ENCODE measurements at regions not wholly inside any gene's neighbourhood (a gene's known extent, or its start where the extent isn't known, plus 50 kb on each side); places are given as distances from the start of the nearest gene placed in this dataset.

DNA sequence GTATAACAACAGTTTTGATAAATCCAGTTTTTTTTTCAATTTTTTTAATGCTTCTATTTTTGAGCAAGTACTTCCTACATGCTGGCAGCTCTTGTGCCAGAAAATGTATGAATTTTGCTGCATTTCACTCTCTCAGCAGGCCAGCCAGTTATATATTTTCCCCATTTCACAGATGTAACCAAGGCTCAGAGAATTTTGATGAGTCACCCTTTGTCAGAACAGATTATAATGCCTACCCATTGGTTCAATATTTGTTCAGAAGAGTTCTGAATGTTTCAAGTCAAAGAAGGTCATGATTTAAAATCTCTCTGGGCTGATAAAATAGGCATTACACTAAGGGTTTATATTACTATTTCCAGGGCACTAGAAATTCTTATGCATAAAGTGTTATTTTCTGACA, 452.2 kb downstream of the RWDD3 start:
- DNase-seq = no peak

DNA sequence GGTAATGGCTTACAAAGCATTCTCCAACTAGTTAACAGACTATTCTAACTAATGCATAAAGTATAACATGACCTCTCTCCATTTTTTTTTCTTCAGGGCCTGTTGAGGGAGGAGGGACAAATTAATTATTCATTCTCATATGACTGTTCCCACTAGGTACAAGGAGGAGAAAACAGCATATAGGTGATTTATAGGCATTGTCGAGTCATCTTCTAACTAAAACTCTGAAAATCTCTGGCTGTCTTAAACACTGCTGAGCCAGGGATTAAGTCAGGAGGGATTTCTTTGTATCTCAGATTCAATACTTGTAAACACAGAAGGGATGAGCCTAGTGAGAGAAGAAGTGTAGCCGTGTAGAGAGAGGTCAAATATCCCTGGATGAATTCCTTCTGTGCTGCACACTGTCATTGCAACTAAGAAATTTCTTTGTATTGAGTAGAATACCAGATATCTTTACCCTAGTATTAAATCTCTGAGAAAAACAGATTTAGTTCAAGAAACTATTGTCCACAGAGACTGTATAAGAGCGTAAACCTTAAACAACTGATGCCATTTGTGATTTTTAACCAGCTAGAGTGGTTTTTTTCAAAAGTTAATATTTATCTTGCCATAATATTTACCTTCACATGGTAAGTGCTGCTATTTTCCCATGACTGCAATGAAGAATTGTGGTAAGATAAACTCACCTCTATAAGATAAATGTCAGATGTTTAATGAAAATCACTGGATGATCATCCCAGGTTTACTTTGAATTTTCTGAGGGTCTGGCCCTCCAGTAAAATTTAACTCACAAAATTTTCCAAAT, 465.3 kb downstream of the RWDD3 start:
- DNase-seq = no peak

DNA sequence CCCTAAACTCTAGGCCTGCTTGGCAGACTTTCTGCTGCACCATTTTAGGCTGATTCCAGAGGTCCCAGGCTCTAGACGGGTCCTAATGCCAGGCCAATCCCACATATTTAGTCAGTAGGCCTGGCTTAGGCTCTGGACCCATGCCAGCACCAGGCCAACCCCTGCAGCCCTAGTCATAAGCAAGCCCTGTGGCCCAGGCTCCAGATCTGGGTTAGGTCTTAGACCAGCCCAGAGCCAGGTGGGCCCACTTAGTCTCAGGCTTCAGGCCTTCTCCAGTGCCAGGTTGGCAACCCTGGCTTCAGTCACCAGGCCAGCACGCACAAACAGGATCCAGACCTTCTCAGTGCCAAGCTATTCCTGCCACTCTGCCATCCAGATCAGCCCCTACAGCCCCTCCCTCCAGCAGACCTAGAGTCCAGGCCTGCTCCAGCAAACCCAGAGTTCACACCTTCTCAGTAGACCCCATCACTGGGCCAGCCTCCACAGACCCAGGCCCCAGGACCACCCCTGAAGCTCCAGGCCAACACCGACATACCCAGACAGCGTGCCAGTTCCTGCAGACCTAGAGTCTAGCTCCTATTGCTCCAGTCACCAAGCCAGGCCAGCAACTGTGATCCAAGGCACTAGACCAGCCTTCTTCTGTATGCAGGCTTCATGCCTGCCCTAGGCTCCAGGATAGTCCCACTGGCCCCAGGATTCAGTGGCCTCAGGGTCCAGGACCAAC, 467.6 kb downstream of the RWDD3 start:
- no peak for DNase-seq

DNA sequence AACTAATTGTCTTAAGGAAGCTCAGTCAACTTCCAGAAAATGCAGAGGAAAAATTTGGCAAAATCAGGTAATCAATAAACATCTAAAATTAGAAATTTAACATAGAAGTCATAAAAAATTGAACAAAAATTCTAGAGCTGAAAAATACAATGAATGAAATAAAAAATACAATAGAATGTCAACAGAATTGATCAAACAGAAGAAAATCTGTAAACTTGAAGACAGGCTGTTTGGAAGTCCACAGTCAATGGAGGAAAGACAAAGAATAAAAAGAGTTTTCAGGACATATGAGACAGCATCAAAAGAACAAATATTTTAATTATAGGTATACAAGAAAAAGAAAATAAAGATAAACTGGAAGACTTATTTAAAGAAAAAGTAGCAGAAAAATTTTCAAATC, 469.0 kb downstream of the RWDD3 start:
- DNase-seq = no peak

DNA sequence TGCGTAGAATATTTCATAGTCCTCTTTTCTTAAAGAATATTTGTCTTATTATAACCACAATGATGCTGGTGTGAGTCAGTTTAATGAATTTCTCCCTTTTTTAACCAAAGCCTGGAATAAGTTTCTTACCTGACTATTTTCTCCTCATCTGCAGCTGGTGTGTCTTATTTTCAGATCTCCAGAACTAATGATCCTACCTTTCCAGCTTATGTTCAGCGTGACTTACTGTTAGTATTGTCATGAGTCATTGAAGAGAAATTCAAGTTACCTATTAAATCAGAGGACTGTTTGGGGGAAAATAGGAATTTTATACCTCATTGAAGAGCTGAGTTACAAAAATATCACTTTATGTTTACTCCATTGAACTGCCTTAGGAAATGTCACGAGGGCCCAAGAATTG, 482.1 kb downstream of the RWDD3 start:
- no peak for DNase-seq

DNA sequence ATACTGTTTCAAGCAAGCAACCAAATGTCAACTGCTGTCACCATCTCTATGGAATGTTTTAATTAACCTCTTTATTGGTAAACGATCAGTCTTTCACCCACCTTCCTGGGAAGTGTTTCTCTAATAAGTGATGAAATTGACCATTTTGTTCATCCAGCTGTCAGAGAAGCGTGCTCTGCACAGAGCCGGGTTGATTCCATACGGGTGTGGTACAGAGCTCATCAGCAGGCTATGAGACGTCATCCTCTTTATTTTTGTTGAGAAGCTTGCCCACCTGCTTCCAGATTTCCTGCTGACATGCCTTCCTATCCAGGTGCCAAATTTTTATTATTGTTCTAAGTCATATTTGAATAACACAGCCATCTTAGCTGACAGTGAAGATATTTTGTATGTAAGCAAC, 482.5 kb downstream of the RWDD3 start:
- no peak for DNase-seq

DNA sequence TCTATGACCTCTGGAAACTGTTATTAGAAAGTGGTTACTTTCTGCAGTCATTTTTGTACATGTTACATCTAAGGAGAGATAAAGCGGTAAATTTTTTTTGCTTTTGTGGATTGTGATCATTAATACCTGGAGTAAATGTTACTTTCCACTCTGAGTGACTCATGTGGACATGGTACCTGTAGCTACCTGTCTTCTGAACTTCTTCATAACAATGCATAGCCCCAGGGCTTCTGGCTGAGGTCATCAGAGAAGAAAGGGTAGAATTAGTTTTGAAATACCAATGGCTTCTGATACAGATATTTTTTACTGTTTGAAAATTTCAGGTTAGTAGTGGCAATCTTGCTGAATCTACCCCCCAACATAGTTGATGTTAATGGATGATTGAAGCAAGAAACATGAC, 489.3 kb downstream of the RWDD3 start:
- DNase-seq = no peak

DNA sequence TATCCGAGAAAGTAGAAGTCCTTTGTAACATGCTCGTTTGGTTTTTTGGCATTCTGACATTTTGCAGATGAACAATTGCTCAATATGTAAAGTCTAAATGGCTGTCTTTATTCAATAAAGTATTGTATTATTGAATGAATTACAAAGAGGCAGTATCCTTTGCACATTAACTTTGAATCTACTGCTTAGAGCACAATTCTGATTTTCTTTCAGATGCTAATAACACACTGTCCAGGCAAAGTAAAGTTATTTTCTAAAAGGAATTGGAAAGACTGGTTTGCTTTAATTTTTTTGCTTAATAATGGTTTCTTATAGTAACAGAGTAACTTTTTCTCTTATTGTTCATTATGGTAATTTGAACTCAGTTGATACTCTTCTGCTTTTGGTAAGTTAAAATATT, 494.8 kb downstream of the RWDD3 start:
- DNase-seq = no peak

DNA sequence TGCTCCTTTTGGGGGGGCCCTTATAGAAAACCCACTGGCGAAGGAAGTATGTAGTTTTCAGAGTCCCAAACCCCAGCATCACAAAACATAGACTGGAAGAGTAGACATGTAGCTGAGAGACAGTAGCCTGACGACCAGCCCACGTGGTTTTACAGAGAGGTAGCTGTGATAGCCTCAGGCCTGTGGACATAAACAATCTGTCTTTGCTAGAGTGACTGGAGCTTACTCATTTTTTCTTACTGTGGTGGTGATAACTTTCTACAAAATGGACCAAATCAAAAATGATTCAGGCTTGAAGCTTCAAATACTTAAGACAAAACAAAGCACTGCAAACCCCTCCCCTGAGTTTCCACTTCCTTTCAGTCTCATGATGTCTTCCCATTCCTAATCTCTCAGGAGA, 497.0 kb downstream of the RWDD3 start:
- DNase-seq = no peak

DNA sequence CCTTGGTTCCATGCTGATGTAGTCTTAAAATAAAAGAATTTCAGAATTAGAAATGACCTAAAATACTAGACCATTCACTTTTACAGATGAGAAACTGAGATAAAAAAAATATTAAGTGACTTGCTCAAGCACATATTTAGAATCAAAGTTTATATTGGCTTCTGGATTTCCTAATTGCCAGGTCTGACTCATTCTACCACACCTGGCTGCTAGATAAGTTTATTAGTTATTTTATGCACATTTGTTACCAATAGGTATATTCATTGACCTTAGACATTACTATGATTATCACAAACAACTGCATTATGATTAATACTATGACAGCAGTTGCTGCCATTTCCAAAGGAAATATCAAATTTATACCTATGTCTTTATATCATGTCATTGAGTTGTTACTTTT, 497.5 kb downstream of the RWDD3 start:
- no peak for DNase-seq

DNA sequence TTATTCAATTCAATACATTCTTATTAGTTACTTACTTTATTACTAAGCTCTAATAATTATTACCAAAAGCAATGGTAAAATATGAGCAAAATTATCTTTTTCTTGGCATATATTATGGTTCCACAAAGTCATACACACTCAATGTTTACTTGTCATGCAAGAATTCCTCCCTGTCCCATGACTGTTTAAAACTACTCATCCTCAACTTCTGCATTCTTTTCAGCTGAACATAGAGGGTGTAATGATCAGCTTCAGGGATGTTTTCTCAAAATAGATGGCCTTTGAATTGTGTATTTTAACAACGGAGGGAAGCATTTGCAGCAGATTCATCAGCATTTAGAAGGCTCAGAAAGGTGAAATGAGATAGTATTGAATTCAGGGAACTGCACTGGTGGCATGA, 499.0 kb downstream of the RWDD3 start:
- no peak for DNase-seq

DNA sequence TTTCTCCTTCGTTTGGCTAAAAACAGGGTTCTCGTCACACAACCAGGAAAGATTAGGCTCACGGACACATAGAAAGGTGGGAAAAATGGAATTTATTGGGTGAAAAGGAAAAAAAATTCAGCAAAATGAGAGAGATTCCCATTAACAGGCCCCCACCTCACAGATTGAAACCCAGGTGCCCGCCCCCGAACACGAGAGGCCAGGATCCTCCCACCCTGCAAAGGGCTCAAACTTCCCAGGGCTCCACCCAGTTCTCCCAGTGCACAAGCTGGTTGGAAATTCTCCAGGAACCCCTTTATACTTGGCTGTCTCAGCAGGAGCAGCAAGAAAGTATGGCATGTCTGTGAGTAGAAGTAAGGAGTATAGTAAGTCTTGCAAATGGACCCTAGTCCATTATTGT, 499.7 kb downstream of the RWDD3 start:
- no peak for DNase-seq

DNA sequence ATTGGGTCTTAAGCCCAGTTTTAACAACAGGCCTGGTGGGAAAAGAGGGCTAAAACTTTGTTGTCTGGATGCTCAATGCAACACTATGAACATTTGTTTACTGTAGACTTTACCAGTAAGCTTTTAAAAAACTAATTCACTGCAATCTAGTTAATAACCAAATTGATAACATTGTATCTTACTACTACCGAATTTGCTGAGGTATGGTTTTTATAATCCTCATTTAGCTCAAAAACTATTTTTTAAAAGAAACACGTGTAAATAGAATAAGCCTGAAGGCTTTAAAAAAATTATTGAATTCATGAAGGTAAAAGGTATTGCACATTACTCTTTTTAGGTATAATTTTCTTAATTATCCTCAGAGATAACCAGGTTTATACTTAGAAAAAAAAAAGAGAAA, 500.6 kb downstream of the RWDD3 start:
- DNase-seq = no peak

DNA sequence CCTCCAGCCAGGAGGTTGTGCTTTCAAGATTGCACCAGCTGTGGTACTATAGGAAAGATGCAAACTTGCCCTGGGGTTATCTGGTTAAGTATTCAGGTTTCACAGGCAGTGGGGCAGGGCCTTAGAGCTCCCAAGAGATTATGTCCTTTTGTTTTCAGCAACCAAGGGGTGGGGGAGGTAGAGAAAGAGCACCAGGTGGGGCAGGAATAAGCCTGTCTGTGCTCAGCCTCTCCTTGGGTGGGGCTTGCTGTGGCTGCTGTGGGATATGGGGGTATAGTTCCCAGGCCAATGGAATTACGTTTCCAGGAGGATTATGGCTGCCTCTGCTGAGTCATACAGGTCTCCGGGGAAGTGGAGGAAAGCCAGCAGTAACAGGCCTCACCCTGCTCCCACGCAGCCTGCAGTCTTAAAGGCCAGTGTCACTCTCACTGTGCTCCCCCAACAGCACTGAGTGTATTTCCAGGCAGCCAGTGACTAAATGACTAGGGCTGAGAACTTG, 508.6 kb downstream of the RWDD3 start:
- peak; percentile 58 for DNase-seq

DNA sequence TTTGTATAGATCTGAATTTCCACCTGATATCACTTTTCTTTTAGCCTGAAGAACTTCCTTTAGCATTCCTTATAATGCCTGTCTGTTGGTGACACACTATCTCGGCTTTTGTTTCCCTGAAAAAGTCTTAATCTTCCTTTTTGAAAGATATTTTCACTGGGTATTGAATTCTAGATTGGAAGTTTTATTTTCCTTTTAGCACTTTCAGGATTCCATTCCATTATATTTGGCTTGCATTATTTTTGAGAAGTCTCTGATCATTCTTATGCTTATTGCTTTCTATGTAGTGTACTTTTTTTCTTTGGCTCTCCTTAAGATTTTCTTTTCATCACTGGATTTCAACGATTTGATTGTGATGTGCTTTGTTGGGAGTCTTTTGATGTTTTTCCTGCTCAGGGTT, 510.7 kb downstream of the RWDD3 start:
- DNase-seq = no peak

DNA sequence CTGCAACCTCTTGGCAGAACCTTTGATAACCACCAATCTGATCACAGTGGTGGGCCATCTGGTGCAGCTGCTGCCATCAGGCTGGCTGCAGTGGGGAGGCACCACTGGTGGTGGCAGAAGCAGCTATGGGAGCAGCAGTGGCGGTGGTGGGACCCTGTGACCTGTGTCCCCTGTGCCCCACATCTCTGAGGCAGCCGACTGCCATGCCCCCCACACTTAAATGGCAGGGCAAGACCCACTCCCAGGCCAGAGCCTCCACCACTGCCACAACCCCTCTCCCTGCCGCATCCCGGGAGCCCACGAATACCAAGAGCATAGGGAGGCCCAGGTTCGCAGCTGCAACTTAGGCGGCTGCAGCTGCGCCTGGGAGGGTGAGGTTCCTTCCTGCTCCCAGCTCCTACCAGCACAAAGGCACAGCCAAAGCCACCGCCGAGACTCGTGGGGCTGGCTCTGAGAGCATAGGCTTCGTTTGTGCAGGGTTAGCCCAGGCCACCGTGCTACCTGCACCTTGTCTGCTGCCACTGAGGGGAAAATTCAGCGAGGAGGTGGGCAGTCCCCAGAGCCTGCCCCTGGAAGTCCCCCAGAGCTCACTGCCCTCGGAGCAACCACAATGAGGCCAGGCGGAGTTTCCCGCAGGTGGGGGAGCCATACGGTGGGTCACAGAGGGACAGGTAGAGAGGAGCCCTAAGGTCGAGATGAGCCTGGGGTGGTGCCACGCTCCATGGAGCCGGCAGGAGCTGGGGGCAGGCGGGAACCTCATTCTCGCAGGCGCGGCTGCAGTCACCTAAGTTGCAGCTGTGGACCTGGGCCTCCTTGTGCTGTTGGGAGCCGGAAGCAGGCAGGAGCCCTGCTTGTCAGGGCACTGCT, 518.7 kb downstream of the RWDD3 start:
- DNase-seq = no peak

DNA sequence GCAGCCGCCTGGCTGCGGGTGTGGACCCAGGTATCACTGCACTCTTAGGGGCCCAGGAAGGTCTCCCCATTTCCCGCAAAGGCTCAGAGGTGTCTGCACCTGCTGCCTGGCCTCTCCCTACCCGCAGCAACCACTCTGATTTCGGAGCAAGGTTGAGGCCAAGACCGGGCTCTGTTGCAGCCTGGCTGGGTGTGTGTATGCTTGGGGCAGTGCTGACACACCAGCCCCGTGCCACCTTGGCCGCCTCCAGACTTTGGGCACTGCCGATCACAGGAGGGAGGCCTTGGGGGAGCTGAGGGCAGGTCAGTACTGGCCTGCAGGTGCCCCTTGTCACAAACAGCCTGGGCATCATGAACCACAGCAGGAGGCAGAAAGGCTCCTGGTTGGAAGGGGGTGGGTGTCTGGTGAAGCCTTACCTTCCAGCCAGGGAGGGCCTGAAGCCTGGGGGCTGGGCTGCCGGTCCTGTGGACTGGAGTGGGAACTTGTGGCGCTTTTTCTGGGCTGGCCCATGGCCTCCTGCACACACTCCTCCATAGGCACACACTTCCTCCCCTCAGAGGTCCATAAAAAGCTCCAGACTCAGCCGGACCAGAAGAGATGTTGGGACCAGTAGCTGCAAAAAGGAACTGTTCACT, 519.5 kb downstream of the RWDD3 start:
- DNase-seq = no peak

DNA sequence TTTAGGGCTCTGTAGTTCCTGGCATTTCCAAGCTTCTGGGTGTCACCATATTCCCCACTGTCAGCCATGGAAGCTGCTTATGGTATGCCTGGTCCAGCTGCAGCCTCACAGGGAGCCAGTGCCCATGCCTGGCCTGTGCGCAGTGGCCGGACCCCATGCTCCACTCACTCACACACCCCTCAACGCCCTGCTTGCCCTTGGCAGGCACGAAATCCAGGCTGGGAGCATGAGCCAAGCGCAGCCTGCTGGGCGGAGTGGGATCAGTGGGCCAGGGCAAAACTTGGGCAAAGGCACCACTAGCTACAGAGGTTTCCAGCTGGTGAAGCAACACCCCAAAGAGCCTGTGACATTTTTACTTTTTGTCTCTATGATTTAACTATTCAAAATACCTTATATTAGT, 520.4 kb downstream of the RWDD3 start:
- no peak for DNase-seq

DNA sequence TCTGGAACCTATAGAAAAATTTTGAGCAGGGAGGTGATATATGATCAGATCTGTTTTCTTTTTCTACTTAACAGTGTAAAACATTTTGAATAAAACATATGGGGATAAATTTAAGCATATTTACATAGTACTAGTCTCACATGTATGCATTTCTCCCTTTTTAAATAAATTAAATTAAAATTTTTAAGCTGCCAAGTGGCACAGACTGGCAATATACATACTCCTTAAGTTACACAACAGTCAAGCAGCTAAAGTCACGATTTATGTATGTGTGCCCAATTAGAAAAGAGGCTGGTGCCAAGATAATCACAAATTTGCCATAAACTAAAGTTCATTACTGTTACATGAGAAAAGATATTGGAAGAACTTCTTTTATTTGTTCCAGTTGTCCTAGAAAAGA, 532.0 kb downstream of the RWDD3 start:
- DNase-seq = no peak

DNA sequence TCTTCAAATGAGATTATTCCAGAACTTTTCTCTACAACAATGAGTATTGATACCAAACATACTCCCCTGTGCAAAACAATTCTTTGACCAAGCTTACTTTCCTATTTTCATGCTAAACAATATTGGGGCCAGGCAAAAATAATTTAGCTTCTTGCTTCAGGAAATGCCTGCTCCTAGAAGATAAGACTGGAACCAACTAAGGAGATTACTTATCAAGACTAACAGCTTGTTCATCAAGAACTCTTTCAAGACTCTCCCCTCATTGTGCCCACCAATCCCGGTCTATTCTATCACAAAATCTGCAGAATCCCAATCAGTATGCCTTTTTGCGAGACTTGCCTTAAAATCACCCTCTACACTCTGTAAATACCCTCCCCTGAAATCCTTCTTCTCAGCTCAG, 536.6 kb downstream of the RWDD3 start:
- no peak for DNase-seq

DNA sequence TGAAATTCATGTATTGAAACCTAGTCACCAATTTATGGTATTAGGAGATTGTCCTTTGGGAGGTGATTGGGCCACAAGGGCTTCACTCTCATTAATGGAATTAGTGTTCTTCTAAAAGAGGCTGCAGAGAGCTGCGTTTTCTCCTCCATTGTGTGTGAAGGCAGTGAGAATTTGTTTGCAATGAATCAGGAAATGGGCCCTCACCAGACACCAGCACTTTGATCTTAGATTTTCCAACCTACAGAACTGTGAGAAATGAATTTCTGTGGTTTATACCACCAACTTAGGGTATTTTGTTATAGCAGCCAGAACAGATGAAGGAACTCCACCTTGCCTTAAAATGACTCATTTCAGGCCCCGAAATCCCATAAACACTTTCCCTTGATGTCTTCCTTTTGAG, 544.2 kb downstream of the RWDD3 start:
- no peak for DNase-seq

DNA sequence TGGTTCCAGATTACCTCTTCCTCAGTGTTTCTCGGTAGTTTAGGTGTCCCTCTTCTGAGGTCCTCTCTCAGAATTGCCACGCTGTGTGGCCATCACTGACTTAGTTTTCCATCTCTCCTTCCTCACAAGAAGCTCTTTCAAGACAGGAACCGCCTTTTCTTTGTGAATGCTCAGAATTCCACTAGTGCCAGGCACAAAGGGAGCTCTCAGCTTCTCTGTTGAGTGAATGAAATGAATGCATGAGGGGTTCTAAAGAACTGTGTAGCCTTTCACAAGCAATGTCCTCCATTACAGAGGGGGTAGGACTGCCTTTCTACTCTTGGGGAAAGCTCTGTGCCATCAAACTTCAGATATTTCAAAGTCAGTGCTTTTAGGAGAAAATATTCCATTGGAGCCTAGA, 546.8 kb downstream of the RWDD3 start:
- no peak for DNase-seq

DNA sequence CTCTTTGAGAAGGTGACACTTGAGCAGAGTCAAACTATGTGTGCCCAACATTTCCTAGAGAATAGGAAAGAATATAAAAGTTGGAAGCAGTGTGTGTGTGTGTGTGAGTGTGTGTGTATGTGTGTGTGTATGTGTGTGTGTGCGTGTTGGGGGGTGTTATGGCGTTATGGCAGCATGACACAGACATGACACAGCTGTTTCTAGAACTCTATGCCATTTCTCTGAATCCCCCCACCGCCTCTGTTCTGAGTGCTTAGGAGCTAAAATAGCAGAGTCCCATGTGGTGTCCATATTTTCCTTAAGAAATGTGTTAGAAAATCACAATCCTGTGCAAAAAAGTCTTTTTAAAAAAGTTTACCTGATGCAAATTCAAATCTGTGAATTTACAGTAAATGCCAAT, 556.1 kb downstream of the RWDD3 start:
- no peak for DNase-seq
